K562 (cell line): ENCODE measurements at regions not wholly inside any gene's neighbourhood (a gene's known extent, or its start where the extent isn't known, plus 50 kb on each side); places are given as distances from the start of the nearest gene placed in this dataset.

Experiments used
- ATAC-seq: fragments of 200-7000 bp; cut with Tn5 transposase; 3 replicates; pipeline ENCODE4 v1.9.1; 2020; ENCODE audit warnings: moderate library complexity
- BruUV-seq: library from RNA; stranded (reverse); fragments of 400-500 nt; replicated peaks from 2 replicates; lab custom pipeline; 2021; lab: Mats Ljungman, UMichigan
- CTCF ChIA-PET: fragments of 300-600 bp; formaldehyde crosslinking; extraction: SDS; loops from one replicate; lab custom pipeline; 2021; ENCODE audit warnings: low intra/inter-chr PET ratio; lab: Yijun Ruan, JAX
- POLR2A ChIA-PET: fragments of 300-600, 350-650 bp; sonication (Branson Sonifier 250); formaldehyde crosslinking; extraction: SDS; loops from one replicate; lab custom pipeline; 2021; ENCODE audit warnings: antibody characterized with exemption, inconsistent platforms; lab: Yijun Ruan, JAX
- DNase-seq, 4 experiments: peaks; one replicate each; pipeline versions ENCODE4 v3.0.0 to v3.0.0-alpha.2; 2011 to 2018; ENCODE audit warnings: low spot score in 3 of 4, mixed read lengths in 3 of 4; ENCODE audit errors: extremely low read depth in 1 of 4
- FAIRE-seq: peaks from 2 replicates; lab custom pipeline; 2011; peaks lifted over from hg19 to GRCh38; lab: Jason Lieb, UNC
- H2AFZ ChIP-seq: 2 replicates; pipeline ENCODE4 v1.6.0; 2011; ENCODE audit warnings: low read depth, low read length, control low read depth, inconsistent platforms
- H3K27ac ChIP-seq: fragments of 200-600 bp; 3 replicates; pipeline ENCODE4 v1.8.0; 2011; ENCODE audit warnings: low read depth, mild to moderate bottlenecking, control low read depth, inconsistent platforms, low read length, moderate library complexity, mixed read lengths; ENCODE audit errors: extremely low read depth
- H3K27me3 ChIP-seq, 2 experiments: fragments of 300-600 bp in 1 of 2; 2 replicates in 1 of 2; 3 replicates in 1 of 2; pipeline versions ENCODE4 v1.6.0 to v1.8.0; 2011; ENCODE audit warnings: inconsistent platforms in 2 of 2, low read length in 2 of 2, mild to moderate bottlenecking in 1 of 2, mixed read lengths in 1 of 2, moderate library complexity in 1 of 2; ENCODE audit not compliant: control insufficient read depth in 2 of 2, insufficient read depth in 2 of 2
- H3K36me3 ChIP-seq: fragments of 300-600 bp; 3 replicates; pipeline ENCODE4 v1.8.0; 2011; ENCODE audit warnings: mild to moderate bottlenecking, low read length, inconsistent platforms; ENCODE audit not compliant: control insufficient read depth, insufficient read depth
- H3K4me1 ChIP-seq, 2 experiments: fragments of 200-600 bp in 1 of 2; replicated peaks in 1 of 2; 2 replicates in 1 of 2; 3 replicates in 1 of 2; pipeline versions ENCODE4 v1.5.1 to v1.8.0; 2011; ENCODE audit warnings: inconsistent platforms in 2 of 2, low read length in 2 of 2, mild to moderate bottlenecking in 1 of 2, mixed read lengths in 1 of 2, moderate library complexity in 1 of 2; ENCODE audit not compliant: control insufficient read depth in 2 of 2, insufficient read depth in 2 of 2
- H3K4me2 ChIP-seq: 2 replicates; pipeline ENCODE4 v1.6.1; 2011; ENCODE audit warnings: low read length, control low read depth, inconsistent platforms, mixed read lengths; ENCODE audit not compliant: insufficient read depth
- H3K4me3 ChIP-seq: fragments of 200-600 bp; sonication (generic), shearing (Covaris generic); 2 replicates; pipeline ENCODE4 v1.5.1; 2016; ENCODE audit warnings: control low read depth, inconsistent platforms
- H3K79me2 ChIP-seq: fragments of 200-600 bp; 3 replicates; pipeline ENCODE4 v1.8.0; 2011; ENCODE audit warnings: low read length, inconsistent platforms; ENCODE audit not compliant: control insufficient read depth, insufficient read depth
- H3K9ac ChIP-seq, 2 experiments: 2 replicates each; pipeline versions ENCODE4 v1.6.0 to v1.6.1; 2011; ENCODE audit warnings: low read depth in 2 of 2, low read length in 2 of 2, control low read depth in 1 of 2, inconsistent platforms in 1 of 2, mild to moderate bottlenecking in 1 of 2, mixed read lengths in 1 of 2; ENCODE audit not compliant: insufficient read depth in 1 of 2
- H3K9me1 ChIP-seq: one replicate; pipeline ENCODE4 v1.6.0; 2011; ENCODE audit warnings: inconsistent platforms, mild to moderate bottlenecking, low read length, moderate library complexity; ENCODE audit not compliant: control insufficient read depth, insufficient read depth
- H3K9me3 ChIP-seq: replicated peaks from 2 replicates; pipeline ENCODE4 v1.5.1; 2011; ENCODE audit warnings: low read depth, low read length, inconsistent platforms; ENCODE audit not compliant: control insufficient read depth, insufficient read depth
- H4K20me1 ChIP-seq: replicated peaks from 2 replicates; pipeline ENCODE4 v1.6.1; 2011; ENCODE audit warnings: low read length, inconsistent platforms, mixed read lengths; ENCODE audit not compliant: control insufficient read depth, insufficient read depth
- ARID3B ChIP-seq: fragments of 250-450 bp; sonication (Bioruptor Pico); IDR thresholded peaks from 2 replicates; pipeline ENCODE4 v1.4.0; 2020; ENCODE audit warnings: borderline replicate concordance
- HOMEZ ChIP-seq: fragments of 250-450 bp; sonication (Bioruptor Pico); IDR thresholded peaks from 2 replicates; pipeline ENCODE4 v1.4.0; 2020; ENCODE audit warnings: mild to moderate bottlenecking, moderate library complexity
- OTX1 ChIP-seq: fragments of 450-650 bp; formaldehyde crosslinking; IDR thresholded peaks from 2 replicates; pipeline ENCODE4 v1.4.0; 2022; ENCODE audit warnings: mild to moderate bottlenecking
- XRCC3 ChIP-seq: fragments of 450-650 bp; IDR thresholded peaks from 2 replicates; pipeline ENCODE4 v1.6.1; 2017; ENCODE audit warnings: mild to moderate bottlenecking, moderate library complexity
- WGBS: fragments of 100-300 bp; shearing (Covaris generic); methylation state at CpG from one replicate; pipeline ENCODE4 v1.1.6; 2016; ENCODE audit warnings: low coverage, mixed read lengths; ENCODE audit not compliant: insufficient coverage; ENCODE audit errors: missing lambda C conversion rate; 5-methylcytosine and 5-hydroxymethylcytosine counted together
- in situ Hi-C: fragments of 300-500 bp; cut with MboI; formaldehyde crosslinking; loops from 4 replicates; pipeline ENCODE4 v1.15.0; 2018; ENCODE audit warnings: inconsistent platforms, mixed read lengths
- intact Hi-C: fragments of 100-400 bp; cut with micrococcal nuclease; formaldehyde crosslinking; loops from 2 replicates; pipeline ENCODE4 v1.14.2; 2022
- TF ChIP-seq, protein P1 (sequence below): fragments of 450-650 bp; formaldehyde crosslinking; conservative IDR thresholded peaks from 2 replicates; pipeline ENCODE4 v1.4.0; 2022; ENCODE audit warnings: mild to moderate bottlenecking, missing genetic modification characterization
- TF ChIP-seq, protein P2 (sequence below): IDR thresholded peaks from 2 replicates; pipeline ENCODE4 v1.6.1; 2016; ENCODE audit warnings: missing genetic modification characterization, missing compliant biosample characterization

GRCh38 chr7:98475352-98475751, 74.5 kb upstream of the BAIAP2L1 start:
- Histone ChIP-seq H3K9ac (no peak overlapping the region), H3K4me3 (no peak overlapping the region), H2AFZ (no peak overlapping the region), H3K4me1 (peaks cover 0 to 10% of the 10 kb centered on the region in 2 experiments; a peak in 2 of 5 replicates), H3K9me3 (no peaks in the 10 kb centered on the region), H3K36me3 (no peaks in the 10 kb centered on the region), H3K9me1 (no peaks in the 10 kb centered on the region), H3K79me2 (no peaks in the 10 kb centered on the region), H3K27me3 (peaks cover 2 to 17% of the 10 kb centered on the region in 2 experiments), H3K27ac (no peak overlapping the region), H4K20me1 (no peaks in the 10 kb centered on the region), H3K4me2 (no peak overlapping the region)
- BruUV-seq, result no TSS peak
- intact Hi-C loops (no loop called here), in situ Hi-C loops (no loop called here)
- no peak for DNase-seq
- ATAC-seq, result no peak
- no peak for FAIRE-seq
- ChIA-PET CTCF (no interaction called here), POLR2A (interaction anchor here (0.7 to 1.0 kb wide), 3 partner anchors 10 to 17 kb away, joined by 3 to 5 read pairs (median 3); no protein-coding TSS in a partner anchor)
- TF ChIP-seq XRCC3, result no peak
- TF ChIP-seq, protein P1, sequence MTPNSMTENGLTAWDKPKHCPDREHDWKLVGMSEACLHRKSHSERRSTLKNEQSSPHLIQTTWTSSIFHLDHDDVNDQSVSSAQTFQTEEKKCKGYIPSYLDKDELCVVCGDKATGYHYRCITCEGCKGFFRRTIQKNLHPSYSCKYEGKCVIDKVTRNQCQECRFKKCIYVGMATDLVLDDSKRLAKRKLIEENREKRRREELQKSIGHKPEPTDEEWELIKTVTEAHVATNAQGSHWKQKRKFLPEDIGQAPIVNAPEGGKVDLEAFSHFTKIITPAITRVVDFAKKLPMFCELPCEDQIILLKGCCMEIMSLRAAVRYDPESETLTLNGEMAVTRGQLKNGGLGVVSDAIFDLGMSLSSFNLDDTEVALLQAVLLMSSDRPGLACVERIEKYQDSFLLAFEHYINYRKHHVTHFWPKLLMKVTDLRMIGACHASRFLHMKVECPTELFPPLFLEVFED, result 0 out of 2 replicates have a peak, but pooled peaks have one; percentile 24
- peak; percentile 76; the same call in 1 of the 2 replicates for TF ChIP-seq OTX1 (CRISPR knock-in tag)
- TF ChIP-seq HOMEZ (CRISPR knock-in tag), result no peak
- no peak for TF ChIP-seq ARID3B (CRISPR knock-in tag)
- TF ChIP-seq, protein P2, sequence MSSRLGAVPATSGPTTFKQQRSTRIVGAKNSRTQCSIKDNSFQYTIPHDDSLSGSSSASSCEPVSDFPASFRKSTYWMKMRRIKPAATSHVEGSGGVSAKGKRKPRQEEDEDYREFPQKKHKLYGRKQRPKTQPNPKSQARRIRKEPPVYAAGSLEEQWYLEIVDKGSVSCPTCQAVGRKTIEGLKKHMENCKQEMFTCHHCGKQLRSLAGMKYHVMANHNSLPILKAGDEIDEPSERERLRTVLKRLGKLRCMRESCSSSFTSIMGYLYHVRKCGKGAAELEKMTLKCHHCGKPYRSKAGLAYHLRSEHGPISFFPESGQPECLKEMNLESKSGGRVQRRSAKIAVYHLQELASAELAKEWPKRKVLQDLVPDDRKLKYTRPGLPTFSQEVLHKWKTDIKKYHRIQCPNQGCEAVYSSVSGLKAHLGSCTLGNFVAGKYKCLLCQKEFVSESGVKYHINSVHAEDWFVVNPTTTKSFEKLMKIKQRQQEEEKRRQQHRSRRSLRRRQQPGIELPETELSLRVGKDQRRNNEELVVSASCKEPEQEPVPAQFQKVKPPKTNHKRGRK, result peak; percentile 92
- WGBS, result 0% methylated on average over 3 of the region's 3 CpGs
